ENCODE measurements at regions not wholly inside any gene's neighbourhood (a gene's known extent, or its start where the extent isn't known, plus 50 kb on each side); places are given as distances from the start of the nearest gene placed in this dataset.

- DNase-seq (ENCODE audit: low read depth), result peak; percentile 45
- no peak for TF ChIP-seq CTCF (IDR thresholded peaks at IDR 0.05; ENCODE audit: insufficient read depth, low read depth, low read length)
Measured at GRCh38 chr6:130674604-130675003, 152.6 kb upstream of the SMLR1 start.

GRCh38 chr6:130675072-130675471 lies 152.1 kb upstream of the SMLR1 start:
- no peak for TF ChIP-seq CTCF (IDR thresholded peaks at IDR 0.05; ENCODE audit: insufficient read depth, low read depth, low read length)
- no peak overlapping the region for H3K4me3 ChIP-seq (ENCODE audit: low read depth, low read length)
- peak; percentile 70 for DNase-seq (ENCODE audit: low read depth)

More at GRCh38 chr6:130674604-130675003, 152.6 kb upstream of the SMLR1 start:
- H3K4me3 ChIP-seq (ENCODE audit: low read depth, low read length), result no peak overlapping the region

- no peak overlapping the region for H3K4me3 ChIP-seq (ENCODE audit: low read depth, low read length)
Measured at GRCh38 chr6:130676077-130676772, 151.0 kb upstream of the SMLR1 start.

GRCh38 chr6:130676773-130677144 lies 150.4 kb upstream of the SMLR1 start:
- TF ChIP-seq CTCF (IDR thresholded peaks at IDR 0.05; ENCODE audit: insufficient read depth, low read depth, low read length), result no peak
- DNase-seq (ENCODE audit: low read depth), result no peak
- H3K4me3 ChIP-seq (ENCODE audit: low read depth, low read length), result no peak overlapping the region

More at GRCh38 chr6:130676077-130676772, 151.0 kb upstream of the SMLR1 start:
- DNase-seq (ENCODE audit: low read depth), result peak; percentile 80
- peak; percentile 3 for TF ChIP-seq CTCF (IDR thresholded peaks at IDR 0.05; ENCODE audit: insufficient read depth, low read depth, low read length)

GRCh38 chr6:130677312-130677711 lies 149.9 kb upstream of the SMLR1 start:
- DNase-seq (ENCODE audit: low read depth), result no peak
- H3K4me3 ChIP-seq (ENCODE audit: low read depth, low read length), result no peak overlapping the region
- no peak for TF ChIP-seq CTCF (IDR thresholded peaks at IDR 0.05; ENCODE audit: insufficient read depth, low read depth, low read length)

- no peak for TF ChIP-seq CTCF (IDR thresholded peaks at IDR 0.05; ENCODE audit: insufficient read depth, low read depth, low read length)
- no peak overlapping the region for H3K4me3 ChIP-seq (ENCODE audit: low read depth, low read length)
- no peak for DNase-seq (ENCODE audit: low read depth)
Measured at GRCh38 chr6:130677766-130678165, 149.4 kb upstream of the SMLR1 start.

- DNase-seq (ENCODE audit: low read depth), result peak; percentile 15
- TF ChIP-seq CTCF (IDR thresholded peaks at IDR 0.05; ENCODE audit: insufficient read depth, low read depth, low read length), result no peak
Measured at GRCh38 chr6:130679684-130680083, 147.5 kb upstream of the SMLR1 start.

More at GRCh38 chr6:130679684-130680083, 147.5 kb upstream of the SMLR1 start:
- no peak overlapping the region for H3K4me3 ChIP-seq (ENCODE audit: low read depth, low read length)
